ENCODE measurements at regions not wholly inside any gene's neighbourhood (a gene's known extent, or its start where the extent isn't known, plus 50 kb on each side); places are given as distances from the start of the nearest gene placed in this dataset.
A peak's percentile ranks its signal among the peaks of the same experiment; 100 is the strongest.

DNA sequence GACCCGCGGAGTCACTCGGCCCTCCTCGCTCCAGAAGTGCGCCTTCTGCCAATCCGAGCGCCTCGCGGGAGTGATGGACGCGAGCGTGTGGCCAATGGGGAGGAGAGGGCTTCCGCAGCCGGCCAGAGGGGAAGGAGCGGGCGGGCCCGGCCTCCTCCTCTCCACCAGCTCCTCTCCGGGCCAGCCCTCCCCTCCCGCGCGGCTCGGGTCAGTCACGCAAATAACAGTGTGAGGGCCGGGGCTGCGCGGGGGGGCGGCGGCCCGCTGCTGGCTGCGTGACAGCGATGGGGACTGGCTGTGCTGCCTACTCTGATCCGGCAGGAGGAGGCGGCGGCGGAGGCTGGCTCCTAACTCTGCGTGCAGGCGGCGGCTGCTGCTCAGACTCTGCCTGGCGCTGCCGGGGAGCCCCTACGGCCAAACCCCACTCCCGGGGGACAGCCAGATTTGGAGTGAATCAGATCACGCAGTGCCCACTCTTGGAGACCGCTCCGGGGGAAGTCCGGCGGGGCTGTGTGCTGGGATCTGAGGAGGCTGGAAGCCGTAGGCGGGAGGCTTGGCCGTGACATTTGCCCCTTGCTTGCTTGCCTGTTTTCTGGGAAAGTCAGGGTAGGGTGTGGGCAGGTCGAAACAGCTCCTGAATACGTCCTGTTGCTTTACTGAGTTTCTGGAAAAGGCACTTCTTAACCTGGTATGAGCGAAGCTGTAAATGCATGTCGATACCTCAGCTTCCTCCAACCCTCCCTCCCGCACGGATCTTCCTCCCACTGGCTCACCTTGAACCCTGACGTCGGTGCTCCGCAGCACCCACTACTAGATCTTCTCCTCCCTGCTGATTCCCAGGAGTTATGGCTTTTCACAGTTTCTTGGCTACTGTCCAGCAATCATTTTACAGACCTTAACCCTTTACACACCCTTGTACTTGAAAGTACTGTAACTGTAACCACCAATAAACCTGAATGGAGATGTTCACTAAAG, 97.9 kb upstream of the SERTAD2 start (continued):
- TF ChIP-seq ZFP41 (CRISPR knock-in tag; IDR thresholded peaks at IDR 0.05; ENCODE audit: borderline replicate concordance), result peak; percentile 93; the same call in 1 of the 2 replicates
- TF ChIP-seq, protein P1, sequence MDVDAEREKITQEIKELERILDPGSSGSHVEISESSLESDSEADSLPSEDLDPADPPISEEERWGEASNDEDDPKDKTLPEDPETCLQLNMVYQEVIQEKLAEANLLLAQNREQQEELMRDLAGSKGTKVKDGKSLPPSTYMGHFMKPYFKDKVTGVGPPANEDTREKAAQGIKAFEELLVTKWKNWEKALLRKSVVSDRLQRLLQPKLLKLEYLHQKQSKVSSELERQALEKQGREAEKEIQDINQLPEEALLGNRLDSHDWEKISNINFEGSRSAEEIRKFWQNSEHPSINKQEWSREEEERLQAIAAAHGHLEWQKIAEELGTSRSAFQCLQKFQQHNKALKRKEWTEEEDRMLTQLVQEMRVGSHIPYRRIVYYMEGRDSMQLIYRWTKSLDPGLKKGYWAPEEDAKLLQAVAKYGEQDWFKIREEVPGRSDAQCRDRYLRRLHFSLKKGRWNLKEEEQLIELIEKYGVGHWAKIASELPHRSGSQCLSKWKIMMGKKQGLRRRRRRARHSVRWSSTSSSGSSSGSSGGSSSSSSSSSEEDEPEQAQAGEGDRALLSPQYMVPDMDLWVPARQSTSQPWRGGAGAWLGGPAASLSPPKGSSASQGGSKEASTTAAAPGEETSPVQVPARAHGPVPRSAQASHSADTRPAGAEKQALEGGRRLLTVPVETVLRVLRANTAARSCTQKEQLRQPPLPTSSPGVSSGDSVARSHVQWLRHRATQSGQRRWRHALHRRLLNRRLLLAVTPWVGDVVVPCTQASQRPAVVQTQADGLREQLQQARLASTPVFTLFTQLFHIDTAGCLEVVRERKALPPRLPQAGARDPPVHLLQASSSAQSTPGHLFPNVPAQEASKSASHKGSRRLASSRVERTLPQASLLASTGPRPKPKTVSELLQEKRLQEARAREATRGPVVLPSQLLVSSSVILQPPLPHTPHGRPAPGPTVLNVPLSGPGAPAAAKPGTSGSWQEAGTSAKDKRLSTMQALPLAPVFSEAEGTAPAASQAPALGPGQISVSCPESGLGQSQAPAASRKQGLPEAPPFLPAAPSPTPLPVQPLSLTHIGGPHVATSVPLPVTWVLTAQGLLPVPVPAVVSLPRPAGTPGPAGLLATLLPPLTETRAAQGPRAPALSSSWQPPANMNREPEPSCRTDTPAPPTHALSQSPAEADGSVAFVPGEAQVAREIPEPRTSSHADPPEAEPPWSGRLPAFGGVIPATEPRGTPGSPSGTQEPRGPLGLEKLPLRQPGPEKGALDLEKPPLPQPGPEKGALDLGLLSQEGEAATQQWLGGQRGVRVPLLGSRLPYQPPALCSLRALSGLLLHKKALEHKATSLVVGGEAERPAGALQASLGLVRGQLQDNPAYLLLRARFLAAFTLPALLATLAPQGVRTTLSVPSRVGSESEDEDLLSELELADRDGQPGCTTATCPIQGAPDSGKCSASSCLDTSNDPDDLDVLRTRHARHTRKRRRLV (CRISPR knock-in tag; IDR thresholded peaks at IDR 0.05), result no peak
- TF ChIP-seq, protein P2, sequence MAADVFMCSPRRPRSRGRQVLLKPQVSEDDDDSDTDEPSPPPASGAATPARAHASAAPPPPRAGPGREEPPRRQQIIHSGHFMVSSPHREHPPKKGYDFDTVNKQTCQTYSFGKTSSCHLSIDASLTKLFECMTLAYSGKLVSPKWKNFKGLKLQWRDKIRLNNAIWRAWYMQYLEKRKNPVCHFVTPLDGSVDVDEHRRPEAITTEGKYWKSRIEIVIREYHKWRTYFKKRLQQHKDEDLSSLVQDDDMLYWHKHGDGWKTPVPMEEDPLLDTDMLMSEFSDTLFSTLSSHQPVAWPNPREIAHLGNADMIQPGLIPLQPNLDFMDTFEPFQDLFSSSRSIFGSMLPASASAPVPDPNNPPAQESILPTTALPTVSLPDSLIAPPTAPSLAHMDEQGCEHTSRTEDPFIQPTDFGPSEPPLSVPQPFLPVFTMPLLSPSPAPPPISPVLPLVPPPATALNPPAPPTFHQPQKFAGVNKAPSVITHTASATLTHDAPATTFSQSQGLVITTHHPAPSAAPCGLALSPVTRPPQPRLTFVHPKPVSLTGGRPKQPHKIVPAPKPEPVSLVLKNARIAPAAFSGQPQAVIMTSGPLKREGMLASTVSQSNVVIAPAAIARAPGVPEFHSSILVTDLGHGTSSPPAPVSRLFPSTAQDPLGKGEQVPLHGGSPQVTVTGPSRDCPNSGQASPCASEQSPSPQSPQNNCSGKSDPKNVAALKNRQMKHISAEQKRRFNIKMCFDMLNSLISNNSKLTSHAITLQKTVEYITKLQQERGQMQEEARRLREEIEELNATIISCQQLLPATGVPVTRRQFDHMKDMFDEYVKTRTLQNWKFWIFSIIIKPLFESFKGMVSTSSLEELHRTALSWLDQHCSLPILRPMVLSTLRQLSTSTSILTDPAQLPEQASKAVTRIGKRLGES (CRISPR knock-in tag; IDR thresholded peaks at IDR 0.05; ENCODE audit: borderline replicate concordance), result no peak
- no peak for TF ChIP-seq AGO2 (optimal IDR thresholded peaks at IDR 0.05; ENCODE audit: low read depth, low read length)
- no peak; the same call in 1 of the 2 replicates for TF ChIP-seq ARID2 (CRISPR knock-in tag; IDR thresholded peaks at IDR 0.05; ENCODE audit: borderline replicate concordance)
- no peak for TF ChIP-seq SUZ12 (IDR thresholded peaks at IDR 0.05; ENCODE audit: low read depth, low read length)
- TF ChIP-seq POGZ (CRISPR knock-in tag; IDR thresholded peaks at IDR 0.05), result peak; percentile 72
- TF ChIP-seq REPIN1 (CRISPR knock-in tag; IDR thresholded peaks at IDR 0.05; ENCODE audit: borderline replicate concordance, low read depth), result peak; percentile 24; the same call in 1 of the 2 replicates
- 0 out of 2 replicates have a peak, but pooled peaks have one; percentile 83 for TF ChIP-seq ZBTB8A (CRISPR knock-in tag; IDR thresholded peaks at IDR 0.05; ENCODE audit: borderline replicate concordance, low read depth)
- peak; percentile 85 for TF ChIP-seq ZNF776 (CRISPR knock-in tag; IDR thresholded peaks at IDR 0.05)
- TF ChIP-seq HNF4A (CRISPR knock-in tag; IDR thresholded peaks at IDR 0.05), result no peak
- TF ChIP-seq, protein P3, sequence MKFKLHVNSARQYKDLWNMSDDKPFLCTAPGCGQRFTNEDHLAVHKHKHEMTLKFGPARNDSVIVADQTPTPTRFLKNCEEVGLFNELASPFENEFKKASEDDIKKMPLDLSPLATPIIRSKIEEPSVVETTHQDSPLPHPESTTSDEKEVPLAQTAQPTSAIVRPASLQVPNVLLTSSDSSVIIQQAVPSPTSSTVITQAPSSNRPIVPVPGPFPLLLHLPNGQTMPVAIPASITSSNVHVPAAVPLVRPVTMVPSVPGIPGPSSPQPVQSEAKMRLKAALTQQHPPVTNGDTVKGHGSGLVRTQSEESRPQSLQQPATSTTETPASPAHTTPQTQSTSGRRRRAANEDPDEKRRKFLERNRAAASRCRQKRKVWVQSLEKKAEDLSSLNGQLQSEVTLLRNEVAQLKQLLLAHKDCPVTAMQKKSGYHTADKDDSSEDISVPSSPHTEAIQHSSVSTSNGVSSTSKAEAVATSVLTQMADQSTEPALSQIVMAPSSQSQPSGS (CRISPR knock-in tag; IDR thresholded peaks at IDR 0.05), result peak; percentile 27; the same call in 1 of the 2 replicates
- TF ChIP-seq MEIS1 (CRISPR knock-in tag; IDR thresholded peaks at IDR 0.05; ENCODE audit: borderline replicate concordance), result peak; percentile 81
- no peak for TF ChIP-seq SP1 (IDR thresholded peaks at IDR 0.05)
- peak; percentile 36; the same call in 1 of the 2 replicates for TF ChIP-seq SP1 (CRISPR knock-in tag; IDR thresholded peaks at IDR 0.05)
- TF ChIP-seq, protein P4, sequence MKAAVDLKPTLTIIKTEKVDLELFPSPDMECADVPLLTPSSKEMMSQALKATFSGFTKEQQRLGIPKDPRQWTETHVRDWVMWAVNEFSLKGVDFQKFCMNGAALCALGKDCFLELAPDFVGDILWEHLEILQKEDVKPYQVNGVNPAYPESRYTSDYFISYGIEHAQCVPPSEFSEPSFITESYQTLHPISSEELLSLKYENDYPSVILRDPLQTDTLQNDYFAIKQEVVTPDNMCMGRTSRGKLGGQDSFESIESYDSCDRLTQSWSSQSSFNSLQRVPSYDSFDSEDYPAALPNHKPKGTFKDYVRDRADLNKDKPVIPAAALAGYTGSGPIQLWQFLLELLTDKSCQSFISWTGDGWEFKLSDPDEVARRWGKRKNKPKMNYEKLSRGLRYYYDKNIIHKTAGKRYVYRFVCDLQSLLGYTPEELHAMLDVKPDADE (CRISPR knock-in tag; IDR thresholded peaks at IDR 0.05), result 0 out of 2 replicates have a peak, but pooled peaks have one; percentile 63
- TF ChIP-seq ZNF678 (CRISPR knock-in tag; IDR thresholded peaks at IDR 0.05), result 0 out of 2 replicates have a peak, but pooled peaks have one; percentile 81
- no peak; the same call in 1 of the 2 replicates for TF ChIP-seq ZNF383 (CRISPR knock-in tag; IDR thresholded peaks at IDR 0.05; ENCODE audit: borderline replicate concordance)

All from HepG2 (cell line).